ENCODE measurements at regions not wholly inside any gene's neighbourhood (a gene's known extent, or its start where the extent isn't known, plus 50 kb on each side); places are given as distances from the start of the nearest gene placed in this dataset.

GRCh38 chr2:5236249-5236648 is 455.9 kb upstream of the SOX11 start:
- DNase-seq (ENCODE audit: low read depth), result no peak

- DNase-seq (ENCODE audit: low read depth), result no peak
Measured at GRCh38 chr2:5242751-5243150, 449.4 kb upstream of the SOX11 start.

DNA sequence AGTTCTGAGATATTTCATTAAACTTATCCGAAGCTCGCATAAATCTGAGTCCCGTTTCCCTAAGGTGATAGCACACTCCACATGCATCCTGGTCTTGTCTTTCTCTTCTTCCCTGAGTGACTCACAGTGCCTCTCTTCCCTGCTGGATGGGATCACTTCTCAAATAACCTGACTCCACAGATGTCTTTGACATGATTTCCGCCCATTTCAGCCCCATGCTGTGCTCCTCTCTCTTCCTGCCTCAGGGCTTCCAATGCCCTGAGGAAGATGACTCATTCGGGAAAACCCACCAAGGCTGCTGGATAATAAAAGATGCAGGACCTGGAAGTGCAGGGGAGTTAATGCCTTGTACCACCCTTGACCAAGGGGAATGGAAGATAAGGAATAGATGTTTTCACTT is 441.7 kb upstream of the SOX11 start:
- DNase-seq (ENCODE audit: low read depth), result no peak

GRCh38 chr2:5253263-5253662 is 438.9 kb upstream of the SOX11 start:
- no peak for DNase-seq (ENCODE audit: low read depth)

GRCh38 chr2:5254791-5255332 is 437.3 kb upstream of the SOX11 start:
- DNase-seq (ENCODE audit: low read depth), result no peak

- DNase-seq (ENCODE audit: low read depth), result no peak
Measured at GRCh38 chr2:5263291-5263690, 428.9 kb upstream of the SOX11 start.

- no peak for DNase-seq (ENCODE audit: low read depth)
Measured at GRCh38 chr2:5264361-5264760, 427.8 kb upstream of the SOX11 start.

DNA sequence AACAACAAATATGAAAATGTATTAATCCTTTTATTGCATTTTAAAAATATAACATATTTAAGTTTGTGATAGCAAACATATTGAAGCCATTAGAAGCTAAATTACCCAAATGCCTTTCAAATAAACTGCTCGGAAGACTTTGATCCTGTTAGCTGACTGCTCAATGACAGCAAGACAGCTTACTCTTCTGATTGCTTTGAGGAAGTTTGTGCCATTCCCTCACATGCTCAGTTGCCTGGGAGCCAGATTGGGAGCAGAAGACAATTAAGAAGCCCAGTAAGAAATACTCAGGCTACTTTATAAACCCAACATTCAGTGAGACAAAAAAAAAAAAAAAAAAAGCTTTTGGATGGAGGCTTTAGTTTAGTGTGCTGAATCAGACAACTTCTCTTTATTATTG is 407.1 kb upstream of the SOX11 start:
- no peak for DNase-seq (ENCODE audit: low read depth)

- DNase-seq (ENCODE audit: low read depth), result no peak
Measured at GRCh38 chr2:5285872-5286769, 406.1 kb upstream of the SOX11 start.

- DNase-seq (ENCODE audit: low read depth), result no peak
Measured at GRCh38 chr2:5287558-5288334, 404.4 kb upstream of the SOX11 start.

- no peak for DNase-seq (ENCODE audit: low read depth)
Measured at GRCh38 chr2:5290900-5291546, 401.2 kb upstream of the SOX11 start.

DNA sequence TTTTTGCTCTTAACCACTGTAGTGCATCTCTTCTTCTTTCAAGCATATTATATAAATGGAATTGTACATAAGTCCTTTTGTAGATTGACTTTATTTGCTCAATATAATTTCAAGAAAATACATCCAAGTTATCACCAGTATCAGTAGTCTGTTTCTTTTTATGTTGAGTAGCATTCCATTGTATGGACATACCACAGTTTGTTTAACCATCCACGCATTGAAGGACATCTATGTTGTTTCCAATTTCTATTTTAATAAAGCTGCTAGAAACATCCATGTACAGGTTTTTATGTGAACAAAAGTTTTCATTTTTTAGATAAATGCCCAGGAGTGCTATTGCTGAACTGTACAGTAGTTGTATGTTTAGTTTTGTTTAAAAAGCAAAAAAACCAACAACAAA is 387.5 kb upstream of the SOX11 start:
- DNase-seq (ENCODE audit: low read depth), result no peak

DNA sequence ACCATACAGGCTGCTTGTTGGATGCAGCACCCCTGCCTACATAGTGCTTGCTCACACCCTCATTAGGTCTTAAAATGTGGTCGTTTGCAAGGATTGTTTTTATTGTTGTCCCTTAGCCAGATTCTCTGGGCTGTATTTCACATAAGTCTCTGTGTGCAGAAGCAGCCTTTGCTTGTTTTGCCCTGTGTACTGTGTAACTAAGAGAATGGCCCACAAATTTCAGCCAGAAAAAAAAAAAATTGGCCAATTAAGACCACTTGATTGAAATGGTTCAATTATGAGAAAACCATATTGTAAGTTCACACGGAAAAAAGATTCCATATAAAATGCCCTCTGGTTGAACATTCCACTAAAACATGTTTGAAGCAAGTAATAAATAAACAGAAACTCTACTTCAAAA is 377.1 kb upstream of the SOX11 start:
- DNase-seq (ENCODE audit: low read depth), result no peak

- DNase-seq (ENCODE audit: low read depth), result no peak
Measured at GRCh38 chr2:5315512-5315911, 376.7 kb upstream of the SOX11 start.

DNA sequence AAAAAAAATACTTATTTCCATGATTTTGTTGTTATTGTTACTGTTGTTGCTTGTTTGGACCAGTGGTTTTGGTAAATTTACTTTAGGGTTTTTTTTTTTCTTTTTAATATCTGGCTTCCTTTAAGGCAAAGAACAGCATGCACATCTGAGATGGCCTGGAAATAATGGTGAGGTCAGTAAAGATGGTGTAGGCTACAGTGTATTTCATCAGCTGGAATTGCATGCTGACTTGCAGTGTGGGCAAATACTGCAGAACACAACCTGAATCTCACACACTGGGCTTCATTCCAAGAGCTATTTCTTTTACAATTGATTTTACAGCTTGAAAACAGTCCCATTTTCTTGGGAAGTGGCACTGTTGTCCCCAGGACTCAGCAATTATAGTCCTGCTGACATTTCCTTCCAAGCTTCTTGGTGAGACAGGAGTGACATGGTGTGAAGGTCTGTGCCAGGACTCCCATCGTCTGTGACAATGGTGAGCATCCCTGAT is 376.1 kb upstream of the SOX11 start:
- no peak for DNase-seq (ENCODE audit: low read depth)

- no peak for DNase-seq (ENCODE audit: low read depth)
Measured at GRCh38 chr2:5319493-5319892, 372.7 kb upstream of the SOX11 start.

DNA sequence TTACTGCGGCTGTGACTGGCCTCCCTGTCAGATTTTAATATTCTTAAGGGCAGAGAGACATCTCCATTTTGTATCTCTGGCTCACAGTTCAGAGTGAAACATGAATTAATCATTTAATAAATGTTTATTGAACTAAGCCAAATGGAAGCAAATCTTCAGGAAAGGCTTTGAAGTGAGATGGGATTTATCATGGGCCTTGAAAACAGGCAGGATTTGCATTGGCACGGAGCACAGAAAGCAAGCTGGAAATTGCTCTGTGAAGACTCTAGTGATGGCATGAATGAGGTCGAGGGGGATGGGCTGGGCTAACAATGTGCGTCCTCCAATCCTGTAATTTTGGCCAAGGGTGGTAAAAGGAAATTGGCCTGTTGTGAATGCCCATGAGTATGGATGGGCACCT is 369.8 kb upstream of the SOX11 start:
- no peak for DNase-seq (ENCODE audit: low read depth)

DNA sequence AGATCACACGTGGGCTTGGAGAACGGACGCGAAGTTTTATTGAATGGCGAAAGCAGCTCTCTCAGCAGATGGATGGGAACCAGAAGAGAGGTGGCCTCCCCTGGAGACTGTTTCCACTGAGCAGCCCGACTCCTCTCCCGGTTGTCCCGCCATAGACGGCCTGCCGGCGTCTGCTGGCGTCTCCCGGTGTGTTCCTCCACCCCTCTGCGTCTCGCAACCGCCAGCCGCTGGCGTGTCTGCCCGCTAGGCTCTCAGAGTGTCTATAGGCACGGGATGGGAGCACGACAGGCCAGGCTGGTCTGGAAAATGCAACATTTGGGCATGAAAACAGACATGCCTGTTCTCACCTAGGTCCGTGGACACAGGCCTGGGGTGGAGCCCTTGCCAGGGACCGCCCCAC is 366.7 kb upstream of the SOX11 start:
- no peak for DNase-seq (ENCODE audit: low read depth)

DNA sequence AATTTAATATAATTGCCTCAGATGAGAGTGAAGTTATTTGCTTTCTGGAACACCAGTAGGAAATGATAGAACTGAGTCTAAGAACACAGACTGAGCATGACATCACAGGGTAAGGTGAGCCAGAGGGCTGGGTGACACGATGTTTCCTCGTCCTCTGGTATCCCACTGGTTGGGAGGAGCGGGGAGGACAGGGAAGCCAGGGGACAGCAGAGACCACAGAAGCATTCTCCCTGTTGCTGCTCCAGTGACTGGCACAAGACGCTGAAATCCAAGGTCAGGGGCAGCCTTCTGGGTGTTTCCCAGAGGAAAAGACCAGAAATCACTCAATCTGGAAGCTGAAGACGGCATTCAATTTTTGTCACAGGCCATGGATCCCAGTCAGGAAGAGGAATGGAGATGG is 363.4 kb upstream of the SOX11 start:
- DNase-seq (ENCODE audit: low read depth), result no peak

- DNase-seq (ENCODE audit: low read depth), result no peak
Measured at GRCh38 chr2:5329763-5330162, 362.4 kb upstream of the SOX11 start.

DNA sequence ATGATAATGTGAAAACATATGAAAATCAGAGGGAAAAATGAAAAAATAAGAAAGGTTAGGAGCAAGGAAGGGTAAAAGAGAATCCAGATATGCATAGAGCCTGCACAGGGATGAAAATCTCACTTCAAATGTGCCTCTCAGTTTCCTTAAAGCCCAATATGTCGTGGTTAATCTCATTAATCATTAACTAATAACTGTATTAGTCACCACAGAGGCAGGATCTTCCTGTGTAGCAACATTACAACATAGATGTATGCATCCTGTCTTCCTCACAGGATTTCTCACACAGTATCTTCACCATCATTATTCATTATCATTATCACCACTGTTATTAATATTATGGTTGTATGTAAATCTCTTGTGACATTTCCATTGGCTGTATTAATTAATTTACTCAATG is 361.2 kb upstream of the SOX11 start:
- DNase-seq (ENCODE audit: low read depth), result no peak

- no peak for DNase-seq (ENCODE audit: low read depth)
Measured at GRCh38 chr2:5332925-5333324, 359.3 kb upstream of the SOX11 start.
